ENCODE measurements at regions not wholly inside any gene's neighbourhood (a gene's known extent, or its start where the extent isn't known, plus 50 kb on each side); places are given as distances from the start of the nearest gene placed in this dataset.

GRCh38 chr14:44027397-44027796 is 479.7 kb downstream of the FSCB start:
- no peak for TF ChIP-seq CTCF (conservative IDR thresholded peaks at IDR 0.05; ENCODE audit: low read depth, low read length)
- no peak for TF ChIP-seq EZH2 (IDR thresholded peaks at IDR 0.05; ENCODE audit: borderline replicate concordance, low read depth, low read length, poor library complexity, severe bottlenecking)
